SK-N-SH (cell line): ENCODE measurements at regions not wholly inside any gene's neighbourhood (a gene's known extent, or its start where the extent isn't known, plus 50 kb on each side); places are given as distances from the start of the nearest gene placed in this dataset.

Experiments used
- CTCF ChIA-PET: fragments of 300-600, 350-600 bp; formaldehyde crosslinking; extraction: SDS; loops from one replicate; lab custom pipeline; 2021; lab: Yijun Ruan, JAX
- POLR2A ChIA-PET: fragments of 350-600 bp; sonication (Branson Sonifier 250); formaldehyde crosslinking; extraction: SDS; loops from one replicate; lab custom pipeline; 2020; ENCODE audit warnings: antibody characterized with exemption, inconsistent platforms; lab: Yijun Ruan, JAX
- DNase-seq: peaks from one replicate; pipeline ENCODE4 v3.0.0; 2012
- H2AFZ ChIP-seq: fragments of 200-600 bp; sonication (generic); 2 replicates; pipeline ENCODE4 v1.8.1; 2016; ENCODE audit warnings: antibody characterized with exemption, mild to moderate bottlenecking, low read depth
- H3F3A ChIP-seq: fragments of 200-600 bp; sonication (generic); replicated peaks from 2 replicates; pipeline ENCODE3; 2016; ENCODE audit warnings: antibody characterized with exemption, mild to moderate bottlenecking; ENCODE audit not compliant: insufficient read depth
- H3K27ac ChIP-seq, 2 experiments: fragments of 200-500 bp in 1 of 2; fragments of 200-600 bp in 1 of 2; sonication (Bioruptor generic) in 1 of 2; sonication (generic), shearing (Covaris generic) in 1 of 2; 2 replicates each; pipeline versions ENCODE4 v1.5.1 to v1.6.1; 2014 to 2016; ENCODE audit warnings: low read depth in 2 of 2, inconsistent platforms in 1 of 2, low read length in 1 of 2, mild to moderate bottlenecking in 1 of 2, mixed read lengths in 1 of 2
- H3K27me3 ChIP-seq: fragments of 200-600 bp; sonication (generic), shearing (Covaris generic); 2 replicates; pipeline ENCODE4 v1.6.1; 2016; ENCODE audit warnings: mixed run types; ENCODE audit not compliant: insufficient read depth
- H3K36me3 ChIP-seq, 2 experiments: fragments of 200-500 bp in 1 of 2; fragments of 200-600 bp in 1 of 2; sonication (Bioruptor generic) in 1 of 2; sonication (generic) in 1 of 2; replicated peaks in 1 of 2; 2 replicates each; pipeline versions ENCODE3 to v1.5.1; 2014 to 2016; ENCODE audit warnings: low read length in 1 of 2, mild to moderate bottlenecking in 1 of 2; ENCODE audit not compliant: insufficient read depth in 2 of 2, control insufficient read depth in 1 of 2
- H3K4me1 ChIP-seq, 2 experiments: fragments of 200-500 bp in 1 of 2; fragments of 200-600 bp in 1 of 2; sonication (Bioruptor generic) in 1 of 2; sonication (generic), shearing (Covaris generic) in 1 of 2; 2 replicates each; pipeline versions ENCODE4 v1.5.1 to v1.6.1; 2014 to 2016; ENCODE audit warnings: low read depth in 1 of 2, low read length in 1 of 2, mixed run types in 1 of 2; ENCODE audit not compliant: insufficient read depth in 2 of 2, control insufficient read depth in 1 of 2
- H3K4me2 ChIP-seq: fragments of 200-600 bp; sonication (generic), shearing (Covaris generic); 2 replicates; pipeline ENCODE4 v1.6.1; 2017; ENCODE audit warnings: mixed run types
- H3K4me3 ChIP-seq, 2 experiments: fragments of 200-500 bp in 1 of 2; fragments of 200-600 bp in 1 of 2; sonication (Bioruptor generic) in 1 of 2; sonication (generic), shearing (Covaris generic) in 1 of 2; 2 replicates each; pipeline versions ENCODE4 v1.5.1 to v1.8.1; 2014 to 2016; ENCODE audit warnings: low read depth in 2 of 2, inconsistent platforms in 1 of 2, low read length in 1 of 2, mild to moderate bottlenecking in 1 of 2, mixed read lengths in 1 of 2, moderate library complexity in 1 of 2
- H3K79me2 ChIP-seq: fragments of 200-600 bp; sonication (generic); 2 replicates; pipeline ENCODE4 v1.8.1; 2017; ENCODE audit warnings: mild to moderate bottlenecking; ENCODE audit not compliant: insufficient read depth
- H3K9ac ChIP-seq: fragments of 200-600 bp; sonication (generic); 2 replicates; pipeline ENCODE4 v1.6.1; 2017; ENCODE audit warnings: mixed run types
- H3K9me2 ChIP-seq: fragments of 200-600 bp; sonication (generic); 2 replicates; pipeline ENCODE4 v1.6.1; 2017; ENCODE audit warnings: mixed run types
- H3K9me3 ChIP-seq: fragments of 200-600 bp; sonication (generic); 2 replicates; pipeline ENCODE4 v1.6.1; 2017; ENCODE audit warnings: mixed run types, mild to moderate bottlenecking, moderate library complexity
- H4K20me1 ChIP-seq: fragments of 200-600 bp; sonication (generic); 2 replicates; pipeline ENCODE4 v1.6.1; 2017; ENCODE audit warnings: mild to moderate bottlenecking, mixed run types; ENCODE audit not compliant: insufficient read depth
- ELF1 ChIP-seq: IDR thresholded peaks from 2 replicates; pipeline ENCODE4 v1.4.0; 2012
- EZH2phosphoT487 ChIP-seq: fragments of 200-600 bp; sonication (generic); IDR thresholded peaks from 2 replicates; pipeline ENCODE4 v1.6.1; 2017; ENCODE audit warnings: low read depth, mixed run types, mild to moderate bottlenecking, antibody characterized with exemption, moderate library complexity, borderline replicate concordance
- FOSL2 ChIP-seq: IDR thresholded peaks from 2 replicates; pipeline ENCODE4 v1.4.0; 2012; ENCODE audit warnings: low read depth, mild to moderate bottlenecking, moderate library complexity, borderline replicate concordance
- GABPA ChIP-seq: IDR thresholded peaks from 2 replicates; pipeline ENCODE4 v1.4.0; 2012; ENCODE audit warnings: low read depth, mild to moderate bottlenecking
- JUND ChIP-seq: IDR thresholded peaks from 2 replicates; pipeline ENCODE4 v1.4.0; 2012
- MEF2A ChIP-seq: IDR thresholded peaks from 2 replicates; pipeline ENCODE4 v1.4.0; 2012; ENCODE audit warnings: low read depth, borderline replicate concordance
- NFIC ChIP-seq: IDR thresholded peaks from 2 replicates; pipeline ENCODE4 v1.4.0; 2012; ENCODE audit warnings: borderline replicate concordance
- NRF1 ChIP-seq: IDR thresholded peaks from 2 replicates; pipeline ENCODE4 v1.6.1; 2012; ENCODE audit warnings: low read depth, mild to moderate bottlenecking, low read length
- POLR2AphosphoS5 ChIP-seq: IDR thresholded peaks from 2 replicates; pipeline ENCODE4 v1.6.1; 2012; ENCODE audit warnings: low read depth, low read length
- RFX5 ChIP-seq: IDR thresholded peaks from 2 replicates; pipeline ENCODE4 v1.6.1; 2012; ENCODE audit warnings: mild to moderate bottlenecking, improper control_type of control experiment, low read length
- SIN3A ChIP-seq: IDR thresholded peaks from 2 replicates; pipeline ENCODE4 v1.6.1; 2012; ENCODE audit warnings: low read depth, mild to moderate bottlenecking, low read length, moderate library complexity, borderline replicate concordance
- WGBS: methylation state at CpG from one replicate; pipeline ENCODE4 v1.1.6; 2017; ENCODE audit warnings: low lambda C conversion rate; 5-methylcytosine and 5-hydroxymethylcytosine counted together
- TF ChIP-seq, protein P1 (sequence below): fragments of 200-600 bp; sonication (generic); IDR thresholded peaks from 2 replicates; pipeline ENCODE4 v1.6.1; 2017; ENCODE audit warnings: antibody characterized with exemption, mild to moderate bottlenecking, moderate library complexity
- TF ChIP-seq, protein P2 (sequence below): IDR thresholded peaks from 2 replicates; pipeline ENCODE4 v1.6.1; 2012; ENCODE audit warnings: mild to moderate bottlenecking, low read depth, low read length, moderate library complexity
- TF ChIP-seq, protein P3 (sequence below): IDR thresholded peaks from 2 replicates; pipeline ENCODE4; 2012
- TF ChIP-seq, protein P4 (sequence below): fragments of 150-350 bp; IDR thresholded peaks from 2 replicates; pipeline ENCODE4 v1.6.1; 2016; ENCODE audit warnings: mild to moderate bottlenecking, low read depth, low read length
- TF ChIP-seq, protein P5 (sequence below): IDR thresholded peaks from 2 replicates; pipeline ENCODE4 v1.4.0; 2012; ENCODE audit warnings: low read depth

DNA sequence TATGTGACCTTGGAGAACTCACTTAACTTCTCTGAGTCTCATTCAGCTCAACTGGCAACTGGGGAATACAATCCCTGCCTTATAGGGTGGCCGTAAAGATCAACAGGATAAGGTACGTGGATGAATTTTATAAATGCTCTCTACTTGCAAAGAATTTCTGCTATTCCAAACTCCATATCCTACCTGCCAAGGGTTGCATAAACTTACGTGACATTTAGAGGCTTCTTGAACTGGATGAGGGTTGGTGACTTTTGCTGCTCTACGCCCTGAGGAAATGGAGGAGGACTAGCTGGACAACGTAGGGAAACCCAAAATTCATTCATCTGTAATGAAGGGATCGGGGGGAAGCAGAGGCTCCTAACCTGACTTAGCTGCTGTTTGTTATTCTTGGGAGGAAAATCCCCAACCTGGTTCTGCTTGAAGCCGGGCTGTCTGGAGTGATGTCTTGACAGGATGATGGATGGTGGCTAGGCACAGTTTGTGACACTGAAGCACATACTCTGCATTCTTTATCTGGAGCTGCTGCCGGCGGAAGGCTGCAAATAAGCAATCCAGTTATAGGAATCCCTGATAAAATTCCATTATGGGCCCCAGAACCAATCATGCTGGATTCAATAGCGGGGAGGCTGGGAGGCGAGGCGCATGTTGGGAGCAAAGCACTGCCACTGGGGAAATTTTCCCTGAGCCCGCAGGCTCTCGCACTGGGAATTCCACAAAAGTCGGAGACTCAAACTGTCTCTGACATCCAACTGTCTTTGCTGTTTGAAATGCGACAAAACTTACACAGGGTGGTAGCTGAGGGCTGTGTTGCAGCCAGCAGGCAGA is 94.7 kb upstream of the SDK2 start:
- H3K4me1 ChIP-seq = no peaks in the 10 kb centered on the region
- TF ChIP-seq NRF1 = no peak
- no peak for TF ChIP-seq GABPA
- TF ChIP-seq, protein P1, sequence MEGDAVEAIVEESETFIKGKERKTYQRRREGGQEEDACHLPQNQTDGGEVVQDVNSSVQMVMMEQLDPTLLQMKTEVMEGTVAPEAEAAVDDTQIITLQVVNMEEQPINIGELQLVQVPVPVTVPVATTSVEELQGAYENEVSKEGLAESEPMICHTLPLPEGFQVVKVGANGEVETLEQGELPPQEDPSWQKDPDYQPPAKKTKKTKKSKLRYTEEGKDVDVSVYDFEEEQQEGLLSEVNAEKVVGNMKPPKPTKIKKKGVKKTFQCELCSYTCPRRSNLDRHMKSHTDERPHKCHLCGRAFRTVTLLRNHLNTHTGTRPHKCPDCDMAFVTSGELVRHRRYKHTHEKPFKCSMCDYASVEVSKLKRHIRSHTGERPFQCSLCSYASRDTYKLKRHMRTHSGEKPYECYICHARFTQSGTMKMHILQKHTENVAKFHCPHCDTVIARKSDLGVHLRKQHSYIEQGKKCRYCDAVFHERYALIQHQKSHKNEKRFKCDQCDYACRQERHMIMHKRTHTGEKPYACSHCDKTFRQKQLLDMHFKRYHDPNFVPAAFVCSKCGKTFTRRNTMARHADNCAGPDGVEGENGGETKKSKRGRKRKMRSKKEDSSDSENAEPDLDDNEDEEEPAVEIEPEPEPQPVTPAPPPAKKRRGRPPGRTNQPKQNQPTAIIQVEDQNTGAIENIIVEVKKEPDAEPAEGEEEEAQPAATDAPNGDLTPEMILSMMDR = no peak
- TF ChIP-seq RFX5 = no peak
- no peak for TF ChIP-seq NFIC
- TF ChIP-seq MEF2A = no peak
- no peak for TF ChIP-seq FOSL2
- TF ChIP-seq SIN3A = no peak
- no peaks in the 10 kb centered on the region for H3K9me3 ChIP-seq
- no peaks in the 10 kb centered on the region for H3K36me3 ChIP-seq
- ChIA-PET POLR2A (no interaction called here), CTCF (interaction anchor here (0.6 to 2.2 kb wide), 7 partner anchors 10 to 461 kb away, joined by 3 to 7 read pairs (median 4); no protein-coding TSS in a partner anchor)
- WGBS = 45% methylated on average over 16 of the region's 16 CpGs
- no peak for DNase-seq
- H3K27me3 ChIP-seq = no peaks in the 10 kb centered on the region
- H3F3A ChIP-seq = no peaks in the 10 kb centered on the region
- H2AFZ ChIP-seq = no peak overlapping the region
- no peaks in the 10 kb centered on the region for H3K79me2 ChIP-seq
- H3K4me3 ChIP-seq = no peak overlapping the region
- no peak overlapping the region for H3K9ac ChIP-seq
- H3K27ac ChIP-seq = no peak overlapping the region
- no peaks in the 10 kb centered on the region for H3K9me2 ChIP-seq
- no peak overlapping the region for H3K4me2 ChIP-seq
- H4K20me1 ChIP-seq = no peaks in the 10 kb centered on the region

DNA sequence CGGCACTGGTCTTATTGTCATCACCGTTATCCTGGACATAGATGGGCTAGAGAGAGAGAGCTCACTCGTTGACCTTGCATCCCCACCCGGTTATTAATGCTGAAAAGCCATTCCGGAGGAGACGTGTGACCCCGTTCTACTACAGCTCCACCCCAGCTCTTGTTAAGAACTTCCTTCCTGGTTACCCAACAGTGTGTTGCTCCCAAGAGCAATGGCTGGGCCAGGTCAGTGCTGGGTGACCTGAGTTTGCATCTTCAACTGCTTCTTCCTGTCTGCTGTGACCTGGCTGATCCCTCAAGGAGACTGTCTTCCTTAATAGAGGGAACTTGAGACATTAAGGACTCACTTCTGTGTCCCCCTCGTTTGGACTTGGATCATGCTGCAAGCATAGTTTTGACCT is 96.1 kb upstream of the SDK2 start:
- WGBS = 49% methylated on average over 8 of the region's 8 CpGs
- DNase-seq = no peak
- no peak overlapping the region for H2AFZ ChIP-seq
- H3K36me3 ChIP-seq = no peaks in the 10 kb centered on the region
- H3K27ac ChIP-seq = no peak overlapping the region
- H3K9ac ChIP-seq = no peak overlapping the region
- no peaks in the 10 kb centered on the region for H3K79me2 ChIP-seq
- no peaks in the 10 kb centered on the region for H3F3A ChIP-seq
- POLR2A ChIA-PET = no interaction called here
- H3K9me3 ChIP-seq = no peaks in the 10 kb centered on the region
- no peaks in the 10 kb centered on the region for H3K4me1 ChIP-seq
- no peak overlapping the region for H3K4me3 ChIP-seq
- H3K4me2 ChIP-seq = no peak overlapping the region
- no peaks in the 10 kb centered on the region for H4K20me1 ChIP-seq
- CTCF ChIA-PET = interaction anchor here (1.0 to 1.4 kb wide), 2 partner anchors 31 to 459 kb away, joined by 4 read pairs; no protein-coding TSS in a partner anchor
- H3K27me3 ChIP-seq = no peaks in the 10 kb centered on the region
- no peaks in the 10 kb centered on the region for H3K9me2 ChIP-seq
- TF ChIP-seq JUND (no peak), ELF1 (no peak), POLR2AphosphoS5 (no peak), EZH2phosphoT487 (no peak), GABPA (no peak), RFX5 (no peak), NRF1 (no peak)
- TF ChIP-seq, protein P2, sequence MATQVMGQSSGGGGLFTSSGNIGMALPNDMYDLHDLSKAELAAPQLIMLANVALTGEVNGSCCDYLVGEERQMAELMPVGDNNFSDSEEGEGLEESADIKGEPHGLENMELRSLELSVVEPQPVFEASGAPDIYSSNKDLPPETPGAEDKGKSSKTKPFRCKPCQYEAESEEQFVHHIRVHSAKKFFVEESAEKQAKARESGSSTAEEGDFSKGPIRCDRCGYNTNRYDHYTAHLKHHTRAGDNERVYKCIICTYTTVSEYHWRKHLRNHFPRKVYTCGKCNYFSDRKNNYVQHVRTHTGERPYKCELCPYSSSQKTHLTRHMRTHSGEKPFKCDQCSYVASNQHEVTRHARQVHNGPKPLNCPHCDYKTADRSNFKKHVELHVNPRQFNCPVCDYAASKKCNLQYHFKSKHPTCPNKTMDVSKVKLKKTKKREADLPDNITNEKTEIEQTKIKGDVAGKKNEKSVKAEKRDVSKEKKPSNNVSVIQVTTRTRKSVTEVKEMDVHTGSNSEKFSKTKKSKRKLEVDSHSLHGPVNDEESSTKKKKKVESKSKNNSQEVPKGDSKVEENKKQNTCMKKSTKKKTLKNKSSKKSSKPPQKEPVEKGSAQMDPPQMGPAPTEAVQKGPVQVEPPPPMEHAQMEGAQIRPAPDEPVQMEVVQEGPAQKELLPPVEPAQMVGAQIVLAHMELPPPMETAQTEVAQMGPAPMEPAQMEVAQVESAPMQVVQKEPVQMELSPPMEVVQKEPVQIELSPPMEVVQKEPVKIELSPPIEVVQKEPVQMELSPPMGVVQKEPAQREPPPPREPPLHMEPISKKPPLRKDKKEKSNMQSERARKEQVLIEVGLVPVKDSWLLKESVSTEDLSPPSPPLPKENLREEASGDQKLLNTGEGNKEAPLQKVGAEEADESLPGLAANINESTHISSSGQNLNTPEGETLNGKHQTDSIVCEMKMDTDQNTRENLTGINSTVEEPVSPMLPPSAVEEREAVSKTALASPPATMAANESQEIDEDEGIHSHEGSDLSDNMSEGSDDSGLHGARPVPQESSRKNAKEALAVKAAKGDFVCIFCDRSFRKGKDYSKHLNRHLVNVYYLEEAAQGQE = no peak
- TF ChIP-seq, protein P3, sequence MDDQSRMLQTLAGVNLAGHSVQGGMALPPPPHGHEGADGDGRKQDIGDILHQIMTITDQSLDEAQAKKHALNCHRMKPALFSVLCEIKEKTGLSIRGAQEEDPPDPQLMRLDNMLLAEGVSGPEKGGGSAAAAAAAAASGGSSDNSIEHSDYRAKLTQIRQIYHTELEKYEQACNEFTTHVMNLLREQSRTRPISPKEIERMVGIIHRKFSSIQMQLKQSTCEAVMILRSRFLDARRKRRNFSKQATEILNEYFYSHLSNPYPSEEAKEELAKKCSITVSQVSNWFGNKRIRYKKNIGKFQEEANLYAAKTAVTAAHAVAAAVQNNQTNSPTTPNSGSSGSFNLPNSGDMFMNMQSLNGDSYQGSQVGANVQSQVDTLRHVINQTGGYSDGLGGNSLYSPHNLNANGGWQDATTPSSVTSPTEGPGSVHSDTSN = no peak
- TF ChIP-seq, protein P4, sequence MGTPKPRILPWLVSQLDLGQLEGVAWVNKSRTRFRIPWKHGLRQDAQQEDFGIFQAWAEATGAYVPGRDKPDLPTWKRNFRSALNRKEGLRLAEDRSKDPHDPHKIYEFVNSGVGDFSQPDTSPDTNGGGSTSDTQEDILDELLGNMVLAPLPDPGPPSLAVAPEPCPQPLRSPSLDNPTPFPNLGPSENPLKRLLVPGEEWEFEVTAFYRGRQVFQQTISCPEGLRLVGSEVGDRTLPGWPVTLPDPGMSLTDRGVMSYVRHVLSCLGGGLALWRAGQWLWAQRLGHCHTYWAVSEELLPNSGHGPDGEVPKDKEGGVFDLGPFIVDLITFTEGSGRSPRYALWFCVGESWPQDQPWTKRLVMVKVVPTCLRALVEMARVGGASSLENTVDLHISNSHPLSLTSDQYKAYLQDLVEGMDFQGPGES = no peak
- TF ChIP-seq, protein P5, sequence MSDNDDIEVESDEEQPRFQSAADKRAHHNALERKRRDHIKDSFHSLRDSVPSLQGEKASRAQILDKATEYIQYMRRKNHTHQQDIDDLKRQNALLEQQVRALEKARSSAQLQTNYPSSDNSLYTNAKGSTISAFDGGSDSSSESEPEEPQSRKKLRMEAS = no peak
